WTC11 (cell line): ENCODE measurements at regions not wholly inside any gene's neighbourhood (a gene's known extent, or its start where the extent isn't known, plus 50 kb on each side); places are given as distances from the start of the nearest gene placed in this dataset.

Experiments used
- ATAC-seq: fragments of 200-7000 bp; cut with Tn5 transposase; 2 replicates; pipeline ENCODE4 v1.10.0; 2021; ENCODE audit warnings: mild to moderate bottlenecking, moderate library complexity
- CTCF ChIA-PET: fragments of 300-600 bp; sonication (Branson Sonifier 250); formaldehyde crosslinking; loops from one replicate; lab custom pipeline; 2021; ENCODE audit warnings: antibody characterized with exemption; lab: Charles Lee
- POLR2A ChIA-PET: fragments of 350-600 bp; sonication (Branson Sonifier 250); formaldehyde crosslinking; loops from one replicate; lab custom pipeline; 2021; ENCODE audit warnings: antibody characterized with exemption; lab: Charles Lee
- DNase-seq: peaks from one replicate; pipeline ENCODE4 v3.0.0; 2021; ENCODE audit warnings: low spot score
- H3K27ac Mint-ChIP-seq: 2 replicates; pipeline ENCODE4 v1.8.0; 2021; ENCODE audit warnings: mixed read lengths
- H3K27me3 Mint-ChIP-seq: 2 replicates; pipeline ENCODE4 v1.8.0; 2021; ENCODE audit warnings: low read depth, mild to moderate bottlenecking, moderate library complexity, mixed read lengths
- H3K36me3 Mint-ChIP-seq: 2 replicates; pipeline ENCODE4 v1.8.0; 2021; ENCODE audit warnings: mixed read lengths
- H3K4me1 Mint-ChIP-seq: 2 replicates; pipeline ENCODE4 v1.8.0; 2022; ENCODE audit warnings: mixed read lengths
- H3K4me3 Mint-ChIP-seq: 2 replicates; pipeline ENCODE4 v1.8.0; 2021; ENCODE audit warnings: mild to moderate bottlenecking, moderate library complexity, mixed read lengths
- H3K9me3 Mint-ChIP-seq: 2 replicates; pipeline ENCODE4 v1.8.0; 2021; ENCODE audit warnings: mixed read lengths
- ATF1 ChIP-seq: sonication (generic); formaldehyde crosslinking; IDR thresholded peaks from 2 replicates; pipeline ENCODE4 v1.8.1; 2023; ENCODE audit warnings: mild to moderate bottlenecking, moderate library complexity, missing genetic modification reagents
- ETV6 ChIP-seq: sonication (generic); formaldehyde crosslinking; IDR thresholded peaks from 2 replicates; pipeline ENCODE4 v1.8.1; 2022; ENCODE audit warnings: mild to moderate bottlenecking, missing genetic modification reagents
- FOXJ3 ChIP-seq: sonication (generic); formaldehyde crosslinking; IDR thresholded peaks from 2 replicates; pipeline ENCODE4 v1.9.0; 2021; ENCODE audit warnings: missing genetic modification reagents, mild to moderate bottlenecking, borderline replicate concordance
- FOXP4 ChIP-seq: sonication (generic); formaldehyde crosslinking; IDR thresholded peaks from 2 replicates; pipeline ENCODE4 v1.8.0; 2022; ENCODE audit warnings: mild to moderate bottlenecking, missing genetic modification reagents
- HMGXB4 ChIP-seq: sonication (generic); formaldehyde crosslinking; IDR thresholded peaks from 2 replicates; pipeline ENCODE4 v1.8.1; 2023; ENCODE audit warnings: mild to moderate bottlenecking, moderate library complexity, missing genetic modification reagents
- KAT7 ChIP-seq: sonication (generic); formaldehyde crosslinking; IDR thresholded peaks from 2 replicates; pipeline ENCODE4 v1.8.1; 2023; ENCODE audit warnings: missing genetic modification reagents, mild to moderate bottlenecking, borderline replicate concordance
- NFE2L1 ChIP-seq: sonication (generic); formaldehyde crosslinking; IDR thresholded peaks from 2 replicates; pipeline ENCODE4 v1.8.1; 2023; ENCODE audit warnings: missing genetic modification reagents
- NFYB ChIP-seq: sonication (generic); formaldehyde crosslinking; conservative IDR thresholded peaks from 2 replicates; pipeline ENCODE4 v1.8.0; 2022; ENCODE audit warnings: low read depth, missing genetic modification reagents
- NR3C1 ChIP-seq: sonication (generic); formaldehyde crosslinking; conservative IDR thresholded peaks from 2 replicates; pipeline ENCODE4 v1.8.1; 2023; ENCODE audit warnings: low read depth, mild to moderate bottlenecking, missing genetic modification reagents
- SMAD4 ChIP-seq: sonication (generic); formaldehyde crosslinking; IDR thresholded peaks from 2 replicates; pipeline ENCODE4 v1.8.0; 2022; ENCODE audit warnings: mild to moderate bottlenecking, missing genetic modification reagents
- TP53 ChIP-seq: sonication (generic); formaldehyde crosslinking; IDR thresholded peaks from 2 replicates; pipeline ENCODE4 v1.8.1; 2023; ENCODE audit warnings: mild to moderate bottlenecking, missing genetic modification reagents
- USF1 ChIP-seq: sonication (generic); formaldehyde crosslinking; IDR thresholded peaks from 2 replicates; pipeline ENCODE4 v1.8.0; 2022; ENCODE audit warnings: mild to moderate bottlenecking, missing genetic modification reagents
- ZNF121 ChIP-seq: sonication (generic); formaldehyde crosslinking; IDR thresholded peaks from 2 replicates; pipeline ENCODE4 v1.8.0; 2023; ENCODE audit warnings: missing genetic modification reagents
- ZNF232 ChIP-seq: sonication (generic); formaldehyde crosslinking; IDR thresholded peaks from 2 replicates; pipeline ENCODE4 v1.8.0; 2022; ENCODE audit warnings: mild to moderate bottlenecking, missing genetic modification reagents
- ZNF317 ChIP-seq: sonication (generic); formaldehyde crosslinking; IDR thresholded peaks from 2 replicates; pipeline ENCODE4 v1.8.1; 2023; ENCODE audit warnings: low read depth, mild to moderate bottlenecking, moderate library complexity, missing genetic modification reagents, borderline replicate concordance
- TF ChIP-seq, protein P1 (sequence below): sonication (generic); formaldehyde crosslinking; conservative IDR thresholded peaks from 2 replicates; pipeline ENCODE4 v1.8.1; 2022; ENCODE audit warnings: mild to moderate bottlenecking, missing genetic modification reagents
- TF ChIP-seq, protein P2 (sequence below): fragments of 250-450 bp; sonication (Bioruptor Pico); IDR thresholded peaks from 2 replicates; pipeline ENCODE4 v1.9.0; 2021; ENCODE audit warnings: mild to moderate bottlenecking, borderline replicate concordance
- TF ChIP-seq, protein P3 (sequence below): sonication (generic); formaldehyde crosslinking; IDR thresholded peaks from 2 replicates; pipeline ENCODE4 v1.8.1; 2023; ENCODE audit warnings: mild to moderate bottlenecking, missing genetic modification reagents, moderate library complexity
- TF ChIP-seq, protein P4 (sequence below): fragments of 200-600 bp; IDR thresholded peaks from 2 replicates; pipeline ENCODE4 v1.8.0; 2022; ENCODE audit warnings: antibody characterized with exemption
- TF ChIP-seq, protein P5 (sequence below): fragments of 250-450 bp; sonication (Bioruptor Pico); IDR thresholded peaks from 2 replicates; pipeline ENCODE4 v2.1.2; 2022; ENCODE audit warnings: mild to moderate bottlenecking, moderate library complexity

DNA sequence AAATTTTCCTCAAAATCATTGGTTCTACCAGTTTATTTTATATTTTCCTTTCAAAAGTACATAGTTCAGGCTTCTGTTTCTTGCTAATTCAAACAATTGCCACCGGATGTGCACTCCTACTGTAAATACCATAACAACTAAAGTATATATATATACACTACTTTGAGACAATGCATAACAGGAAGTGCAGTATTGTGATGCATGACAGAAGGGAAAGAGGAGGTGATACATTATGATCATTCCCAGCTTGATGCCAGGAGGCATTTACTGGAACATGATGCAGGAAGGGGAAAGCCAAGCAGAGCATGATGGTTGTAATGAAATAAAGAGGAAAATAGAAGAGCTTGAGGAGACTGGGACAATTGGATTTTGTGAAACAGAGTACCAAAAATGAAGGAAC lies 215.2 kb upstream of the NT5C1B start (continued):
- TF ChIP-seq FOXP4 = no peak
- TF ChIP-seq ATF1 = no peak
- no peak for TF ChIP-seq NFE2L1 (CRISPR knock-in tag)
- TF ChIP-seq, protein P1, sequence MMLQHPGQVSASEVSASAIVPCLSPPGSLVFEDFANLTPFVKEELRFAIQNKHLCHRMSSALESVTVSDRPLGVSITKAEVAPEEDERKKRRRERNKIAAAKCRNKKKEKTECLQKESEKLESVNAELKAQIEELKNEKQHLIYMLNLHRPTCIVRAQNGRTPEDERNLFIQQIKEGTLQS = no peak
- TF ChIP-seq SMAD4 (CRISPR knock-in tag) = no peak
- no peak for TF ChIP-seq ZNF121 (CRISPR knock-in tag)
- no peak for TF ChIP-seq NR3C1 (CRISPR knock-in tag)
- TF ChIP-seq ETV6 (CRISPR knock-in tag) = no peak

GRCh38 chr2:18803141-18803939 lies 214.0 kb upstream of the NT5C1B start:
- CTCF ChIA-PET = no interaction called here
- Mint-ChIP-seq H3K4me1 (no peaks in the 10 kb centered on the region), H3K36me3 (no peaks in the 10 kb centered on the region), H3K27me3 (peaks cover 2% of the 10 kb centered on the region; the same call in 1 of the 2 replicates), H3K9me3 (no peaks in the 10 kb centered on the region), H3K27ac (no peak overlapping the region), H3K4me3 (no peak overlapping the region)
- POLR2A ChIA-PET = interaction anchor here (0.7 kb wide), 1 partner anchor 277 kb away, joined by 3 read pairs; no protein-coding TSS in a partner anchor
- no peak for DNase-seq
- no peak for TF ChIP-seq SMAD4 (CRISPR knock-in tag)
- no peak for TF ChIP-seq FOXJ3 (CRISPR knock-in tag)
- TF ChIP-seq, protein P2, sequence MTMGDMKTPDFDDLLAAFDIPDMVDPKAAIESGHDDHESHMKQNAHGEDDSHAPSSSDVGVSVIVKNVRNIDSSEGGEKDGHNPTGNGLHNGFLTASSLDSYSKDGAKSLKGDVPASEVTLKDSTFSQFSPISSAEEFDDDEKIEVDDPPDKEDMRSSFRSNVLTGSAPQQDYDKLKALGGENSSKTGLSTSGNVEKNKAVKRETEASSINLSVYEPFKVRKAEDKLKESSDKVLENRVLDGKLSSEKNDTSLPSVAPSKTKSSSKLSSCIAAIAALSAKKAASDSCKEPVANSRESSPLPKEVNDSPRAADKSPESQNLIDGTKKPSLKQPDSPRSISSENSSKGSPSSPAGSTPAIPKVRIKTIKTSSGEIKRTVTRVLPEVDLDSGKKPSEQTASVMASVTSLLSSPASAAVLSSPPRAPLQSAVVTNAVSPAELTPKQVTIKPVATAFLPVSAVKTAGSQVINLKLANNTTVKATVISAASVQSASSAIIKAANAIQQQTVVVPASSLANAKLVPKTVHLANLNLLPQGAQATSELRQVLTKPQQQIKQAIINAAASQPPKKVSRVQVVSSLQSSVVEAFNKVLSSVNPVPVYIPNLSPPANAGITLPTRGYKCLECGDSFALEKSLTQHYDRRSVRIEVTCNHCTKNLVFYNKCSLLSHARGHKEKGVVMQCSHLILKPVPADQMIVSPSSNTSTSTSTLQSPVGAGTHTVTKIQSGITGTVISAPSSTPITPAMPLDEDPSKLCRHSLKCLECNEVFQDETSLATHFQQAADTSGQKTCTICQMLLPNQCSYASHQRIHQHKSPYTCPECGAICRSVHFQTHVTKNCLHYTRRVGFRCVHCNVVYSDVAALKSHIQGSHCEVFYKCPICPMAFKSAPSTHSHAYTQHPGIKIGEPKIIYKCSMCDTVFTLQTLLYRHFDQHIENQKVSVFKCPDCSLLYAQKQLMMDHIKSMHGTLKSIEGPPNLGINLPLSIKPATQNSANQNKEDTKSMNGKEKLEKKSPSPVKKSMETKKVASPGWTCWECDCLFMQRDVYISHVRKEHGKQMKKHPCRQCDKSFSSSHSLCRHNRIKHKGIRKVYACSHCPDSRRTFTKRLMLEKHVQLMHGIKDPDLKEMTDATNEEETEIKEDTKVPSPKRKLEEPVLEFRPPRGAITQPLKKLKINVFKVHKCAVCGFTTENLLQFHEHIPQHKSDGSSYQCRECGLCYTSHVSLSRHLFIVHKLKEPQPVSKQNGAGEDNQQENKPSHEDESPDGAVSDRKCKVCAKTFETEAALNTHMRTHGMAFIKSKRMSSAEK (CRISPR knock-in tag) = no peak
- no peak for TF ChIP-seq KAT7
- no peak for TF ChIP-seq HMGXB4
- TF ChIP-seq, protein P3, sequence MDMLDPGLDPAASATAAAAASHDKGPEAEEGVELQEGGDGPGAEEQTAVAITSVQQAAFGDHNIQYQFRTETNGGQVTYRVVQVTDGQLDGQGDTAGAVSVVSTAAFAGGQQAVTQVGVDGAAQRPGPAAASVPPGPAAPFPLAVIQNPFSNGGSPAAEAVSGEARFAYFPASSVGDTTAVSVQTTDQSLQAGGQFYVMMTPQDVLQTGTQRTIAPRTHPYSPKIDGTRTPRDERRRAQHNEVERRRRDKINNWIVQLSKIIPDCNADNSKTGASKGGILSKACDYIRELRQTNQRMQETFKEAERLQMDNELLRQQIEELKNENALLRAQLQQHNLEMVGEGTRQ (CRISPR knock-in tag) = no peak
- TF ChIP-seq, protein P4, sequence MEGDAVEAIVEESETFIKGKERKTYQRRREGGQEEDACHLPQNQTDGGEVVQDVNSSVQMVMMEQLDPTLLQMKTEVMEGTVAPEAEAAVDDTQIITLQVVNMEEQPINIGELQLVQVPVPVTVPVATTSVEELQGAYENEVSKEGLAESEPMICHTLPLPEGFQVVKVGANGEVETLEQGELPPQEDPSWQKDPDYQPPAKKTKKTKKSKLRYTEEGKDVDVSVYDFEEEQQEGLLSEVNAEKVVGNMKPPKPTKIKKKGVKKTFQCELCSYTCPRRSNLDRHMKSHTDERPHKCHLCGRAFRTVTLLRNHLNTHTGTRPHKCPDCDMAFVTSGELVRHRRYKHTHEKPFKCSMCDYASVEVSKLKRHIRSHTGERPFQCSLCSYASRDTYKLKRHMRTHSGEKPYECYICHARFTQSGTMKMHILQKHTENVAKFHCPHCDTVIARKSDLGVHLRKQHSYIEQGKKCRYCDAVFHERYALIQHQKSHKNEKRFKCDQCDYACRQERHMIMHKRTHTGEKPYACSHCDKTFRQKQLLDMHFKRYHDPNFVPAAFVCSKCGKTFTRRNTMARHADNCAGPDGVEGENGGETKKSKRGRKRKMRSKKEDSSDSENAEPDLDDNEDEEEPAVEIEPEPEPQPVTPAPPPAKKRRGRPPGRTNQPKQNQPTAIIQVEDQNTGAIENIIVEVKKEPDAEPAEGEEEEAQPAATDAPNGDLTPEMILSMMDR = no peak
- TF ChIP-seq, protein P5, sequence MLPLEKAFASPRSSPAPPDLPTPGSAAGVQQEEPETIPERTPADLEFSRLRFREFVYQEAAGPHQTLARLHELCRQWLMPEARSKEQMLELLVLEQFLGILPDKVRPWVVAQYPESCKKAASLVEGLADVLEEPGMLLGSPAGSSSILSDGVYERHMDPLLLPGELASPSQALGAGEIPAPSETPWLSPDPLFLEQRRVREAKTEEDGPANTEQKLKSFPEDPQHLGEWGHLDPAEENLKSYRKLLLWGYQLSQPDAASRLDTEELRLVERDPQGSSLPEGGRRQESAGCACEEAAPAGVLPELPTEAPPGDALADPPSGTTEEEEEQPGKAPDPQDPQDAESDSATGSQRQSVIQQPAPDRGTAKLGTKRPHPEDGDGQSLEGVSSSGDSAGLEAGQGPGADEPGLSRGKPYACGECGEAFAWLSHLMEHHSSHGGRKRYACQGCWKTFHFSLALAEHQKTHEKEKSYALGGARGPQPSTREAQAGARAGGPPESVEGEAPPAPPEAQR (CRISPR knock-in tag) = no peak
- no peak for TF ChIP-seq USF1 (CRISPR knock-in tag)
- TF ChIP-seq ZNF232 (CRISPR knock-in tag) = no peak
- no peak for TF ChIP-seq TP53
- TF ChIP-seq ZNF317 = no peak
- TF ChIP-seq NFYB (CRISPR knock-in tag) = no peak
- TF ChIP-seq, all 79 proteins: peak for 0
- ATAC-seq = no peak
